Loucy (cell line): ENCODE measurements at regions not wholly inside any gene's neighbourhood (a gene's known extent, or its start where the extent isn't known, plus 50 kb on each side); places are given as distances from the start of the nearest gene placed in this dataset.

ENCODE experiments used
- H2AFZ ChIP-seq: fragments of 200-600 bp; sonication (generic); 2 replicates; pipeline ENCODE4 v1.6.0; 2016; ENCODE audit warnings: antibody characterized with exemption, mild to moderate bottlenecking, low read length, moderate library complexity
- H3F3A ChIP-seq: fragments of 200-600 bp; 2 replicates; pipeline ENCODE4 v1.6.0; 2016; ENCODE audit warnings: antibody characterized with exemption, low read depth, mild to moderate bottlenecking
- H3K27me3 ChIP-seq: fragments of 200-600 bp; sonication (generic); 2 replicates; pipeline ENCODE4 v1.6.1; 2014; ENCODE audit warnings: low read length, mild to moderate bottlenecking; ENCODE audit not compliant: insufficient read depth, poor library complexity, severe bottlenecking
- H3K36me3 ChIP-seq: fragments of 200-600 bp; sonication (generic); 2 replicates; pipeline ENCODE4 v1.6.1; 2016; ENCODE audit warnings: low read length; ENCODE audit not compliant: insufficient read depth
- H3K4me1 ChIP-seq: fragments of 200-600 bp; sonication (generic); 2 replicates; pipeline ENCODE4 v1.5.1; 2014; ENCODE audit warnings: low read length, mild to moderate bottlenecking; ENCODE audit not compliant: insufficient read depth, poor library complexity, severe bottlenecking
- H3K4me2 ChIP-seq: fragments of 200-600 bp; sonication (generic); 2 replicates; pipeline ENCODE4 v1.6.0; 2014; ENCODE audit warnings: antibody characterized with exemption, low read length, low read depth, mild to moderate bottlenecking; ENCODE audit not compliant: poor library complexity, severe bottlenecking
- H3K4me3 ChIP-seq: fragments of 200-600 bp; sonication (generic); 2 replicates; pipeline ENCODE4 v1.5.1; 2014; ENCODE audit warnings: low read length, mild to moderate bottlenecking, mixed read lengths; ENCODE audit not compliant: poor library complexity, severe bottlenecking
- H3K79me2 ChIP-seq: fragments of 200-600 bp; sonication (generic); 2 replicates; pipeline ENCODE4 v1.6.1; 2014; ENCODE audit warnings: low read length; ENCODE audit not compliant: insufficient read depth
- H3K9ac ChIP-seq: fragments of 200-600 bp; sonication (generic); 2 replicates; pipeline ENCODE4 v1.6.0; 2014; ENCODE audit warnings: mild to moderate bottlenecking, low read depth, low read length, moderate library complexity; ENCODE audit not compliant: poor library complexity, severe bottlenecking
- H3K9me2 ChIP-seq: fragments of 200-600 bp; sonication (generic); replicated peaks from 2 replicates; pipeline ENCODE4 v1.6.1; 2016; ENCODE audit warnings: low read depth, low read length, mixed read lengths
- H3K9me3 ChIP-seq: fragments of 200-600 bp; sonication (generic); 2 replicates; pipeline ENCODE4 v1.6.1; 2014; ENCODE audit warnings: mild to moderate bottlenecking, antibody characterized with exemption, low read length, low read depth; ENCODE audit not compliant: insufficient read depth
- H4K20me1 ChIP-seq: fragments of 200-600 bp; sonication (generic); 2 replicates; pipeline ENCODE4 v1.6.0; 2014; ENCODE audit warnings: antibody characterized with exemption, low read length, mild to moderate bottlenecking; ENCODE audit not compliant: insufficient read depth, poor library complexity, severe bottlenecking
- CTCF ChIP-seq: fragments of 200-600 bp; sonication (generic); conservative IDR thresholded peaks from 2 replicates; pipeline ENCODE4 v1.5.1; 2014; ENCODE audit warnings: mild to moderate bottlenecking, antibody characterized with exemption, low read length
- EZH2phosphoT487 ChIP-seq: fragments of 200-600 bp; IDR thresholded peaks from 2 replicates; pipeline ENCODE4 v1.6.1; 2018; ENCODE audit warnings: antibody characterized with exemption, mild to moderate bottlenecking, moderate library complexity, borderline replicate concordance

- TF ChIP-seq EZH2phosphoT487 (no peak), CTCF (no peak)
- peaks cover 9% of the 10 kb centered on the region for H3K4me1 ChIP-seq
- no peaks in the 10 kb centered on the region for H3F3A ChIP-seq
- H3K9me2 ChIP-seq, result no peaks in the 10 kb centered on the region
- no peaks in the 10 kb centered on the region for H3K27me3 ChIP-seq
- H4K20me1 ChIP-seq, result no peaks in the 10 kb centered on the region
- H2AFZ ChIP-seq, result no peak overlapping the region
- no peaks in the 10 kb centered on the region for H3K79me2 ChIP-seq
- no peak overlapping the region for H3K9ac ChIP-seq
- no peak overlapping the region for H3K4me2 ChIP-seq
- H3K9me3 ChIP-seq, result no peaks in the 10 kb centered on the region
- no peak overlapping the region for H3K4me3 ChIP-seq
- H3K36me3 ChIP-seq, result no peaks in the 10 kb centered on the region
Measured at GRCh38 chr21:38912789-38913119, 107.0 kb downstream of the ETS2 start.

DNA sequence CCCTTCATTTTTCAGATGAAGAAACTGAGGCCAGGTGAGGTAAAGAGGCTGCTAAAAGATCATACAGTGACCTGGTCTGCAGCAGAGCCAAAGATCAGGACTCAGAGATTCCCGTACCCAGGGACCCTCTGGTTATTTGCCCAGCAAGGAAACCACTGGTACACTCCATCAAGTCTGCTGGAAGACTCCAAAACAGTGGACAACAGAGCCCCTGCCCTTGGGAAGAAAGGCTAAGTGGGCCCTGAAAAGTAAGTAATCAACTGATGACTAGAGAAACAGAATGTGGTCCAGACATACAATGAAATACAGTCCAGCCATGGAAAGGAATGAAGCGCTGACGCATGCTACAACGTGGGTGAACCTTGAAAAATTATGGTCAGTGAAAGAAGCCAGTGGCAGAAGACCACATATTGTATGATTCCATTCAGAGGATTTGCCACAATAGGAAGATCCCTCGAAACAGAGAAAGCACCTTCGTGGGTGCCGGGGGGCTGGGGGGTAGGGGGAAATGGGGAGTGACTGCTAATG lies 106.4 kb downstream of the ETS2 start:
- Histone ChIP-seq H3K4me3 (no peak overlapping the region), H3K9me2 (no peaks in the 10 kb centered on the region), H3K9ac (no peak overlapping the region), H3K79me2 (no peaks in the 10 kb centered on the region), H3K36me3 (no peaks in the 10 kb centered on the region), H4K20me1 (no peaks in the 10 kb centered on the region), H3F3A (no peaks in the 10 kb centered on the region), H3K4me1 (peaks cover 9% of the 10 kb centered on the region), H2AFZ (no peak overlapping the region), H3K4me2 (no peak overlapping the region), H3K27me3 (no peaks in the 10 kb centered on the region), H3K9me3 (no peaks in the 10 kb centered on the region)
- no peak for TF ChIP-seq EZH2phosphoT487
- no peak for TF ChIP-seq CTCF

DNA sequence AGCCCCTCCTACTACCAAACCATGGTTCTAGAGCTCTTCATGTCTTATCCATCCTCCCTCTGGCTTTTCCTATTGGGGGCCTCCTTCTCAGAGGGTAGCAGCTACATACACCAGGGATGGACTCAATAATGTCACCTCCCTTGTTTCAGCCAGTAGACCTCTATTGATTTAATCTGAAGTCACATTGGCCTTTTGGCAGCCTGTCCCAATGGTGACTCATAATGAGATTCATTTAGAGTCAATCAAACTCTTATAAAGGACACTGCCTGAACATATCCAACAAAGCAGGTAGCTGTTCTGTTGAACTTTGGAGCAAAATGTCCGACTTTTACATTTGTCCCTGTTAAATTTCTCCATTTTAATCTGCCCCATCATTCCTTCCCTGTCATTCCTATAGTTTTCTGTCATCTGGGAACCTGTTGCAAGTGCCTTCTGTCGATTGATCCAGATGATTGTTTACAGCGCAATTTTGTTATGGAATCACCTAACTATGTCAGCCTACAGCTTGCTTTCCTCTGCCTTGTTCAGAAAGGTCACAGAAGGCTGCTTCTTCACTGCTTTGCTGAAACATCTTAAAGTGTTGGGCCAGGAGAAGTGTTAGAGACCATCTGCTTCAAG lies 105.9 kb downstream of the ETS2 start:
- H4K20me1 ChIP-seq, result no peaks in the 10 kb centered on the region
- no peaks in the 10 kb centered on the region for H3K9me2 ChIP-seq
- no peak for TF ChIP-seq CTCF
- TF ChIP-seq EZH2phosphoT487, result no peak
- H3K4me2 ChIP-seq, result no peak overlapping the region
- no peaks in the 10 kb centered on the region for H3K27me3 ChIP-seq
- H3K4me3 ChIP-seq, result no peak overlapping the region
- H3K4me1 ChIP-seq, result peaks cover 9% of the 10 kb centered on the region
- no peak overlapping the region for H3K9ac ChIP-seq
- H3K36me3 ChIP-seq, result no peaks in the 10 kb centered on the region
- H3K9me3 ChIP-seq, result no peaks in the 10 kb centered on the region
- H3F3A ChIP-seq, result no peaks in the 10 kb centered on the region
- no peak overlapping the region for H2AFZ ChIP-seq
- H3K79me2 ChIP-seq, result no peaks in the 10 kb centered on the region
